ENCODE measurements at regions not wholly inside any gene's neighbourhood (a gene's known extent, or its start where the extent isn't known, plus 50 kb on each side); places are given as distances from the start of the nearest gene placed in this dataset.
"Not testable (repeated sequence)": the region's sequence is repeated elsewhere in the genome, so short reads cannot be mapped to it uniquely, and the experiment has no call there.

DNA sequence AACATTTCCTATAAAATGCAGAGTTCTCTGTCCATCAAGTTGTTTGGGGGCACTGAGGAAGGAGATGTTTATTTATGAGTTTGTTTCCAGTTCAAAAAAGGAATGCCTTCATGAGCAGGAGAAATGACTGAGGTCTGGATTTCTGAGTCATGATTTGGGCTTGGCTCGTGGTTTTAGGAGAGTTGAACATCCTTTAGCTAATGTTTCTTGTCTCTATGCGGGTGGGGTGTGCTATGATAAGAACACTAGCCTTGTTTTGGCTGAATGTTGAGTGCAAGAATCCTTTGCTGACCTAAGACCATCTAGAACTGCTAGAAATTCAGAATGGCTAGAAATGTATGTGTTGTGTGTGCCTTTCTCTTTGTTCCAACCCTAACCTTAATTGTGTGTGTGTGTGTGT, 59.1 kb upstream of the NBPF11 start:
- FAIRE-seq; POLR2A ChIA-PET; H2AFZ ChIP-seq (ENCODE audit: control insufficient read depth, low read depth, low read length); H3K4me1 ChIP-seq (ENCODE audit: control insufficient read depth, insufficient read depth, low read length); H3K4me2 ChIP-seq (ENCODE audit: control insufficient read depth, insufficient read depth); CTCF ChIA-PET; H3K9me3 ChIP-seq (replicated peaks; ENCODE audit: control insufficient read depth, insufficient read depth, low read length); intact Hi-C loops (cut with micrococcal nuclease; ENCODE audit: unreplicated experiment); H3K27me3 ChIP-seq (replicated peaks in 1 of 2; ENCODE audit: control insufficient read depth in 2 of 2, insufficient read depth in 2 of 2, low read length in 1 of 2); BruUV-seq (replicated peaks); H3K36me3 ChIP-seq (ENCODE audit: control insufficient read depth in 2 of 2, insufficient read depth in 2 of 2, low read length in 1 of 2); H3K9ac ChIP-seq (ENCODE audit: control insufficient read depth, insufficient read depth, low read length); DNase-seq (ENCODE audit: low read depth, low spot score); SMC1A ChIA-PET (ENCODE audit: uncharacterized antibody, unreplicated experiment); ATAC-seq; H3K27ac ChIP-seq (ENCODE audit: control insufficient read depth, insufficient read depth); in situ Hi-C loops (cut with MboI); RAD21 ChIA-PET (ENCODE audit: unreplicated experiment); H3K4me3 ChIP-seq; H3K79me2 ChIP-seq (ENCODE audit: control insufficient read depth, insufficient read depth, low read length); H4K20me1 ChIP-seq (ENCODE audit: control insufficient read depth, insufficient read depth): not testable (repeated sequence)
- WGBS (ENCODE audit: insufficient coverage, insufficient replicate concordance, low lambda C conversion rate, missing lambda C conversion rate): no CpG with 5 or more reads among the region's 2 CpGs

DNA sequence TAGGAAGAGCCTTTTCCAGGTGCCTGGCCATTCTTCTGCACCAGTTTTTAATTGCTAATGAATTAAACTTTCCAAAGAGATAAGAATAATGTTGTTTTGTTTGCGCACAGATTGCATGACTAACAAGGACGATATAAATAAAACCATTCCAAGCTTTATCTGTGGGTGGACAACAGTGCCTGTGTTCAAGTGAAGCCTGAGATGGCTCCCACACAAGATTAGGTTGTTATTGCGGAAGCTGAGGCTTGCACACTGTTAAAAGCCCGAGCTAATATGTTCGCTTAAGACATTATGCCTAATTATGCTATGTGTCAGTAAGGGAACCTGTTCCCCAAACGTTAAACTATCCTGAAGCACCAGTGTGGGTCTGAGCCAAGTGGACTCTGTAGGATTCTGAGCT, 58.5 kb upstream of the NBPF11 start:
- no CpG with 5 or more reads among the region's 6 CpGs for WGBS (ENCODE audit: insufficient coverage, insufficient replicate concordance, low lambda C conversion rate, missing lambda C conversion rate)
- CTCF ChIA-PET; SMC1A ChIA-PET (ENCODE audit: uncharacterized antibody, unreplicated experiment); H3K27me3 ChIP-seq (replicated peaks in 1 of 2; ENCODE audit: control insufficient read depth in 2 of 2, insufficient read depth in 2 of 2, low read length in 1 of 2); FAIRE-seq; H3K27ac ChIP-seq (ENCODE audit: control insufficient read depth, insufficient read depth); H2AFZ ChIP-seq (ENCODE audit: control insufficient read depth, low read depth, low read length); H3K9me3 ChIP-seq (replicated peaks; ENCODE audit: control insufficient read depth, insufficient read depth, low read length); H3K4me3 ChIP-seq; DNase-seq (ENCODE audit: low read depth, low spot score); H3K4me2 ChIP-seq (ENCODE audit: control insufficient read depth, insufficient read depth); H3K9ac ChIP-seq (ENCODE audit: control insufficient read depth, insufficient read depth, low read length); RAD21 ChIA-PET (ENCODE audit: unreplicated experiment); BruUV-seq (replicated peaks); H4K20me1 ChIP-seq (ENCODE audit: control insufficient read depth, insufficient read depth); H3K79me2 ChIP-seq (ENCODE audit: control insufficient read depth, insufficient read depth, low read length); H3K36me3 ChIP-seq (ENCODE audit: control insufficient read depth in 2 of 2, insufficient read depth in 2 of 2, low read length in 1 of 2); ATAC-seq; POLR2A ChIA-PET; in situ Hi-C loops (cut with MboI); H3K4me1 ChIP-seq (ENCODE audit: control insufficient read depth, insufficient read depth, low read length); intact Hi-C loops (cut with micrococcal nuclease; ENCODE audit: unreplicated experiment): not testable (repeated sequence)

- H2AFZ ChIP-seq (ENCODE audit: control insufficient read depth, low read depth, low read length); intact Hi-C loops (cut with micrococcal nuclease; ENCODE audit: unreplicated experiment); H3K9ac ChIP-seq (ENCODE audit: control insufficient read depth, insufficient read depth, low read length); SMC1A ChIA-PET (ENCODE audit: uncharacterized antibody, unreplicated experiment); FAIRE-seq; BruUV-seq (replicated peaks); H4K20me1 ChIP-seq (ENCODE audit: control insufficient read depth, insufficient read depth); H3K4me3 ChIP-seq; H3K27ac ChIP-seq (ENCODE audit: control insufficient read depth, insufficient read depth); ATAC-seq; H3K4me2 ChIP-seq (ENCODE audit: control insufficient read depth, insufficient read depth); RAD21 ChIA-PET (ENCODE audit: unreplicated experiment); H3K79me2 ChIP-seq (ENCODE audit: control insufficient read depth, insufficient read depth, low read length); POLR2A ChIA-PET; H3K36me3 ChIP-seq (ENCODE audit: control insufficient read depth in 2 of 2, insufficient read depth in 2 of 2, low read length in 1 of 2); H3K4me1 ChIP-seq (ENCODE audit: control insufficient read depth, insufficient read depth, low read length); in situ Hi-C loops (cut with MboI); DNase-seq (ENCODE audit: low read depth, low spot score); H3K9me3 ChIP-seq (replicated peaks; ENCODE audit: control insufficient read depth, insufficient read depth, low read length); H3K27me3 ChIP-seq (replicated peaks in 1 of 2; ENCODE audit: control insufficient read depth in 2 of 2, insufficient read depth in 2 of 2, low read length in 1 of 2); CTCF ChIA-PET: not testable (repeated sequence)
- no CpG with 5 or more reads among the region's 4 CpGs for WGBS (ENCODE audit: insufficient coverage, insufficient replicate concordance, low lambda C conversion rate, missing lambda C conversion rate)
These were observed 58.1 kb upstream of the NBPF11 start for GRCh38 chr1:148210166-148210565.

DNA sequence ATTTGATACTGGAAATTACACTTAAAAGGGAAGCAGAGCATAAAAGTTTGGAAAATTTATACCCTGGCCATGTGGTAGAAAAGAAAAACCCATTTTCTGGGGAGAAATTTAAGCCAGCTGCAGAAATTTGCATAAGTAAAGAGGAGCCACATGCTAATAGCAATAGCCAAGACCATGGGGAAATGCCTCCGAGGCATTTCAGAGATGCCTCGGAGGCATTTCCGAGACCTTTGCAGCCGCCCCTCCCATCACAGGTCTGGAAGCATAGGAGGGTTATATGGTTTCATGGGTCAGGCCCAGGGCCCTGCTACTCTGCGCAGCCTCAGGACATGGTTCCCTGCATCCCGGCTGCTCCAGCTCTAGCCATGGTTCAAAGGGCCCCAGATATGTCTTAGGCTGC, 49.9 kb upstream of the NBPF11 start:
- H4K20me1 ChIP-seq (ENCODE audit: control insufficient read depth, insufficient read depth); RAD21 ChIA-PET (ENCODE audit: unreplicated experiment); intact Hi-C loops (cut with micrococcal nuclease; ENCODE audit: unreplicated experiment); H3K36me3 ChIP-seq (ENCODE audit: control insufficient read depth in 2 of 2, insufficient read depth in 2 of 2, low read length in 1 of 2); H3K27ac ChIP-seq (ENCODE audit: control insufficient read depth, insufficient read depth); H3K9ac ChIP-seq (ENCODE audit: control insufficient read depth, insufficient read depth, low read length); DNase-seq (ENCODE audit: low read depth, low spot score); H3K4me3 ChIP-seq; H2AFZ ChIP-seq (ENCODE audit: control insufficient read depth, low read depth, low read length); H3K4me1 ChIP-seq (ENCODE audit: control insufficient read depth, insufficient read depth, low read length); ATAC-seq; in situ Hi-C loops (cut with MboI); POLR2A ChIA-PET; BruUV-seq (replicated peaks); H3K4me2 ChIP-seq (ENCODE audit: control insufficient read depth, insufficient read depth); H3K27me3 ChIP-seq (replicated peaks in 1 of 2; ENCODE audit: control insufficient read depth in 2 of 2, insufficient read depth in 2 of 2, low read length in 1 of 2); H3K9me3 ChIP-seq (replicated peaks; ENCODE audit: control insufficient read depth, insufficient read depth, low read length); CTCF ChIA-PET; FAIRE-seq; SMC1A ChIA-PET (ENCODE audit: uncharacterized antibody, unreplicated experiment); H3K79me2 ChIP-seq (ENCODE audit: control insufficient read depth, insufficient read depth, low read length): not testable (repeated sequence)
- no CpG with 5 or more reads among the region's 6 CpGs for WGBS (ENCODE audit: insufficient coverage, insufficient replicate concordance, low lambda C conversion rate, missing lambda C conversion rate)
